OCI-LY7 (cell line): ENCODE measurements at regions not wholly inside any gene's neighbourhood (a gene's known extent, or its start where the extent isn't known, plus 50 kb on each side); places are given as distances from the start of the nearest gene placed in this dataset. TPM values are rescaled to one million over a fixed set of nuclear protein-coding genes. Genes with fewer than 3 reads are reported as not detected.

Experiments used
- BruUV-seq: library from RNA; stranded (reverse); fragments of 400-500 nt; replicated peaks from 2 replicates; lab custom pipeline; 2021; lab: Mats Ljungman, UMichigan
- CTCF ChIA-PET: fragments of 300-600 bp; sonication (Branson Sonifier 250); formaldehyde crosslinking; loops from one replicate; lab custom pipeline; 2022; ENCODE audit warnings: antibody characterized with exemption; ENCODE audit not compliant: unreplicated experiment; lab: Charles Lee
- POLR2A ChIA-PET: fragments of 300-600 bp; sonication (Branson Sonifier 250); formaldehyde crosslinking; loops from one replicate; lab custom pipeline; 2022; ENCODE audit warnings: antibody characterized with exemption; lab: Charles Lee
- DNase-seq: peaks from one replicate; pipeline ENCODE4 v3.0.0-alpha.2; 2015; ENCODE audit warnings: low spot score
- H2AFZ ChIP-seq: fragments of 200-600 bp; sonication (generic), shearing (Covaris generic); 2 replicates; pipeline ENCODE4 v1.6.1; 2014; ENCODE audit warnings: mild to moderate bottlenecking, antibody characterized with exemption, low read length, moderate library complexity
- H3K27ac ChIP-seq: fragments of 200-600 bp; sonication (generic); 2 replicates; pipeline ENCODE4 v1.5.1; 2014; ENCODE audit warnings: mixed run types, low read depth, mild to moderate bottlenecking, moderate library complexity, low read length, inconsistent platforms; ENCODE audit not compliant: poor library complexity, severe bottlenecking
- H3K36me3 ChIP-seq: fragments of 200-600 bp; sonication (generic); 2 replicates; pipeline ENCODE4 v1.6.1; 2014; ENCODE audit warnings: mild to moderate bottlenecking, antibody characterized with exemption, low read length, moderate library complexity, mixed read lengths; ENCODE audit not compliant: insufficient read depth
- H3K4me1 ChIP-seq: fragments of 200-600 bp; sonication (generic); 2 replicates; pipeline ENCODE4 v1.5.1; 2014; ENCODE audit warnings: mild to moderate bottlenecking, low read length; ENCODE audit not compliant: insufficient read depth, poor library complexity, severe bottlenecking
- H3K4me2 ChIP-seq: fragments of 200-600 bp; sonication (generic); 2 replicates; pipeline ENCODE4 v1.6.1; 2014; ENCODE audit warnings: mild to moderate bottlenecking, low read length
- H3K4me3 ChIP-seq: fragments of 200-600 bp; sonication (generic); 2 replicates; pipeline ENCODE4 v1.5.1; 2014; ENCODE audit warnings: mild to moderate bottlenecking, low read depth, low read length; ENCODE audit not compliant: poor library complexity, severe bottlenecking
- H3K79me2 ChIP-seq: fragments of 200-600 bp; sonication (generic); 2 replicates; pipeline ENCODE4 v1.6.1; 2016; ENCODE audit warnings: low read depth, mild to moderate bottlenecking, low read length, moderate library complexity, mixed read lengths; ENCODE audit not compliant: insufficient read depth
- H3K9me2 ChIP-seq: fragments of 200-600 bp; sonication (generic); 2 replicates; pipeline ENCODE4 v1.6.1; 2016; ENCODE audit warnings: mild to moderate bottlenecking, low read length, mixed read lengths; ENCODE audit not compliant: insufficient read depth
- H3K9me3 ChIP-seq: fragments of 200-600 bp; sonication (generic); 2 replicates; pipeline ENCODE4 v1.6.1; 2014; ENCODE audit warnings: mild to moderate bottlenecking, mixed run types, low read length, mixed read lengths
- H4K20me1 ChIP-seq: fragments of 200-600 bp; sonication (generic); 2 replicates; pipeline ENCODE4 v1.6.1; 2014; ENCODE audit warnings: mild to moderate bottlenecking, antibody characterized with exemption, low read length, moderate library complexity, mixed read lengths; ENCODE audit not compliant: insufficient read depth
- CTCF ChIP-seq: fragments of 200-600 bp; sonication (generic); conservative IDR thresholded peaks from 2 replicates; pipeline ENCODE4 v1.5.1; 2014; ENCODE audit warnings: mild to moderate bottlenecking, antibody characterized with exemption, low read length, moderate library complexity, mixed read lengths
- EZH2phosphoT487 ChIP-seq: fragments of 200-600 bp; sonication (generic); IDR thresholded peaks from 2 replicates; pipeline ENCODE4 v1.6.1; 2018; ENCODE audit warnings: low read depth, borderline replicate concordance, mild to moderate bottlenecking, mixed run types, antibody characterized with exemption, low read length, moderate library complexity, mixed read lengths
- intact Hi-C: fragments of 100-400 bp; cut with micrococcal nuclease; formaldehyde crosslinking; loops from one replicate; pipeline ENCODE4 v1.10.0; 2022; ENCODE audit not compliant: unreplicated experiment
- small RNA-seq: library from RNA; depleted of rRNA; stranded (forward); fragments of <200 nt; gene quantifications from one replicate; pipeline ENCODE3, GENCODE V24; 2014

GRCh38 chr6:62345446-62345845 is 59.4 kb upstream of the KHDRBS2 start:
- Histone ChIP-seq H3K9me3 (no peaks in the 10 kb centered on the region), H4K20me1 (no peaks in the 10 kb centered on the region), H3K4me3 (no peak overlapping the region), H3K36me3 (no peaks in the 10 kb centered on the region), H3K79me2 (no peaks in the 10 kb centered on the region), H3K27ac (no peak overlapping the region), H2AFZ (no peak overlapping the region), H3K4me1 (no peaks in the 10 kb centered on the region), H3K4me2 (no peak overlapping the region), H3K9me2 (no peaks in the 10 kb centered on the region)
- POLR2A ChIA-PET, result interaction anchor here (0.6 to 1.6 kb wide), 2 partner anchors 9 to 25 kb away, joined by 3 to 8 read pairs; no protein-coding TSS in a partner anchor
- no TSS peak for BruUV-seq
- TF ChIP-seq EZH2phosphoT487, result no peak
- no peak for TF ChIP-seq CTCF
- intact Hi-C loops, result no loop called here
- CTCF ChIA-PET, result interaction anchor here (1.0 kb wide), 1 partner anchor 12 kb away, joined by 4 read pairs; no protein-coding TSS in a partner anchor
- no peak for DNase-seq

- H2AFZ ChIP-seq, result no peak overlapping the region
- H3K4me2 ChIP-seq, result no peak overlapping the region
- no peaks in the 10 kb centered on the region for H3K4me1 ChIP-seq
- intact Hi-C loops, result no loop called here
- DNase-seq, result no peak
- TF ChIP-seq CTCF, result no peak
- TF ChIP-seq EZH2phosphoT487, result no peak
- H3K36me3 ChIP-seq, result no peaks in the 10 kb centered on the region
- H3K4me3 ChIP-seq, result no peak overlapping the region
- BruUV-seq, result no TSS peak
- no peaks in the 10 kb centered on the region for H3K9me2 ChIP-seq
- H3K27ac ChIP-seq, result no peak overlapping the region
- no peaks in the 10 kb centered on the region for H3K9me3 ChIP-seq
- ChIA-PET POLR2A (interaction anchor here (0.6 to 1.6 kb wide), 2 partner anchors 16 to 25 kb away, joined by 3 to 8 read pairs; no protein-coding TSS in a partner anchor), CTCF (no interaction called here)
- H4K20me1 ChIP-seq, result no peaks in the 10 kb centered on the region
- H3K79me2 ChIP-seq, result no peaks in the 10 kb centered on the region
These were observed 58.8 kb upstream of the KHDRBS2 start for GRCh38 chr6:62344850-62345249.

- no TSS peak for BruUV-seq
These were observed 52.5 kb upstream of the KHDRBS2 start for GRCh38 chr6:62338477-62338876.

More at GRCh38 chr6:62338477-62338876, 52.5 kb upstream of the KHDRBS2 start:
- no peak overlapping the region for H3K4me2 ChIP-seq
- intact Hi-C loops, result no loop called here
- POLR2A ChIA-PET, result no interaction called here
- no peak for DNase-seq
- no peak overlapping the region for H2AFZ ChIP-seq
- no peak overlapping the region for H3K4me3 ChIP-seq
- no peaks in the 10 kb centered on the region for H3K9me3 ChIP-seq
- H3K4me1 ChIP-seq, result no peaks in the 10 kb centered on the region
- no peaks in the 10 kb centered on the region for H3K36me3 ChIP-seq
- 0 out of 2 replicates have a peak, but pooled peaks cover 2% of the 10 kb centered on the region for H3K9me2 ChIP-seq
- CTCF ChIA-PET, result no interaction called here
- H3K79me2 ChIP-seq, result no peaks in the 10 kb centered on the region
- no peaks in the 10 kb centered on the region for H4K20me1 ChIP-seq
- TF ChIP-seq CTCF, result no peak
- H3K27ac ChIP-seq, result no peak overlapping the region

Small RNA genes lying in the stretch of these regions (small RNA-seq; reads per million reads assigned to genes)
- not detected for gene AL355375.2
